GM18498 (cell line): ENCODE measurements at regions not wholly inside any gene's neighbourhood (a gene's known extent, or its start where the extent isn't known, plus 50 kb on each side); places are given as distances from the start of the nearest gene placed in this dataset.
"Not testable (repeated sequence)": the region's sequence is repeated elsewhere in the genome, so short reads cannot be mapped to it uniquely, and the experiment has no call there.

ENCODE experiments used
- ATAC-seq: cut with Tn5 transposase; IDR thresholded peaks from one replicate; pipeline ENCODE4 v1.9.1; 2021; ENCODE audit warnings: mild to moderate bottlenecking, moderate library complexity; ENCODE audit not compliant: unreplicated experiment

- ATAC-seq = no peak
Measured at GRCh38 chr3:137111497-137111896, 153.7 kb downstream of the IL20RB start.

GRCh38 chr3:137116619-137117018 is 158.8 kb downstream of the IL20RB start:
- ATAC-seq = no peak

DNA sequence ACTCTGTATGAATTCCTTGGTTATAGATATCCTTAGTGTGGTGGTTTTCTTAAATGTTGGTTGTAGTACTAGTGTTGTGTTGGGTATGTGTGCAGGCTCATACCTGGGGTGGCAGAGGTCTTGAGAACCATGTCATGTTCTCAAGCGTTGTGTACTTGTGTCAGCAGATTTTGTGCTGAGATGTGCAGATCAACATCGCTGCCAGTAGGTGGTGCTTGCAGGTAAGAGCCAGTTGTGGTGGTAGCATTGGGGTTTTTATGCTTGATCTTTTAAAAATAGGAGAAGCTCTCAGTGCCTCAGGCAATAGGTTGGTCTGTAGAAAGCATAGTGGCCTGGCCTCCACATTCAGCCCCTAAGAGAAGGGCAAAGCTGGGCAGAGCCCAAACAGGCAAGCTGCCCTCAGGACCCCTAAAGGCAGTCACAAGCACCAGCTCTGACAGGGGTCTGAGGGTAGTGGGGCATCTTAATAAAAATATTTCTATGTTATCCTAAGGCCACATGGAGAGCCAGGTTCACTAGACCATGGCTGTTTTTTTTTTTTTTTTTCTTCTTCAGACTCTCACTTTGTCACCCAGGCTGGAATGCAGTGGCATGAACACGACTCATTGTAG is 164.0 kb downstream of the IL20RB start:
- ATAC-seq = no peak

GRCh38 chr3:137131081-137131480 is 173.3 kb downstream of the IL20RB start:
- no peak for ATAC-seq

DNA sequence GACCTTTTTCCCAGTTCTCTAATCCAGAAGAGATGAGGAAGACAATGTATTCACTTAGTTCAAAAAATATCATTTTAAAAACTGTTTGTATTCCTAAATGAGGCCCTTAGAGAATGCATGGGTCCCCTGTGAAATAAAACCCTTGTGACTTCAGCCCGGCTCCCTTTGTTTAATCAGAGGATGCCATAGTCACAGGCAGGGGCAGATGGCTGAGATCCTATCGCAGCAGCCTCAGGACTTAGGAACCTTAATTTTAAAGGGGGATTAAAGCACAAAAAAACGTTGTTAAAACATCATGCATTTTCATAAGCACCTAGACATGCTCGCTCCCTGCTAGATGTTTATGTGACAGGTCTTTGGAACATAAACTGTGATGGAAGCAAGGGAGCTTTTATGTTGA is 176.6 kb downstream of the IL20RB start:
- no peak for ATAC-seq

GRCh38 chr3:137148406-137148805 is 190.6 kb downstream of the IL20RB start:
- ATAC-seq = no peak

GRCh38 chr3:137148917-137149316 is 191.1 kb downstream of the IL20RB start:
- ATAC-seq = no peak

GRCh38 chr3:137150825-137151224 is 193.0 kb downstream of the IL20RB start:
- ATAC-seq = no peak

GRCh38 chr3:137153046-137153445 is 195.3 kb downstream of the IL20RB start:
- ATAC-seq = not testable (repeated sequence)

DNA sequence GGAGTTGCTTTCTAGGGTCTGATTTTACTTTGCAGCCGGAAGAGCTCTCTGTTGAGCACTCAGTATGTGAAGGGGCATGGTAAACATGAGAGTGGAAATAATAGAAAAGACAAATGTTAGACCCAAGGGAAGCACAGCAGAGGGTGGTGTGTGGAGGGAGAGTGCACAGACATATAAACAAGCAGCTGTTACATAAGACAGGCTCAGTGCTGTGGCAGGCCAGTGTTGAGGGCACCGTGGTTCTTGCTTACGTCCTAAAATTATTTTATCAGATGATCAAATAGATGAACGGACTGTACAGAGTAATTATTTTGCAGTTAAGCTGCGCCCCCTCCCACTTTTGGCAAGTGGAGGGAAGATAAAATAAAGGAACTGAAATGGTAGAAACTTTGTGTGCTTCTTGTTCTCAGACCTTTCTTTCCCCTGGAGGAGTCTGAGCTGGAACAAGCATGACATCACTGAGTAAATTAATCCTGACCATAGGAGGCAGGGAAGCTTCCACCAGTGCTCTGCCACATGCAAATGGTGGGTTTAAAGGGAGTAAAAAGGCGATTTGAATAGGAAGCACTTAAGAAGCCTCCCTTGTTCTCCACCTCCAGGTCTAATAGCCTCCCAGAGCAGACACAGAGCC is 205.6 kb downstream of the IL20RB start:
- no peak for ATAC-seq

DNA sequence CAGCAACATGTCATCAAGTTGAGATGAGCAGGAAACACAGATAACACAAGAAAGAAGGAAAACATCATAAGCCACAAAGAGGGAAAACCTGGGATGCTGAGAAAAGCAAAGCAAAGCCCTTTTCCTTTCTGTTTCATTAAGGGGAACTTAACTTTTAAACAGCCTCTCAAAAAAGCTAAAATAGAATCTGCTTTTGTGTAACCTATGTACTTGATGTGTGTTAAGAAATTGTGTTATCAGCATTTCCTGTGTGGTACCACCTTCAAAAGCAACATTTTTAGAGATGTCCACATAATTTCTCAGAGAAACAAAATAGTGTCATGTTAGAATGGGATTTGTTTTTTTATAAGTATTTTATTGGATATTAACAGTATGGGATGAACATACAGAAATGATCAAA is 206.2 kb downstream of the IL20RB start:
- no peak for ATAC-seq

- ATAC-seq = no peak
Measured at GRCh38 chr3:137165117-137165806, 207.5 kb downstream of the IL20RB start.

DNA sequence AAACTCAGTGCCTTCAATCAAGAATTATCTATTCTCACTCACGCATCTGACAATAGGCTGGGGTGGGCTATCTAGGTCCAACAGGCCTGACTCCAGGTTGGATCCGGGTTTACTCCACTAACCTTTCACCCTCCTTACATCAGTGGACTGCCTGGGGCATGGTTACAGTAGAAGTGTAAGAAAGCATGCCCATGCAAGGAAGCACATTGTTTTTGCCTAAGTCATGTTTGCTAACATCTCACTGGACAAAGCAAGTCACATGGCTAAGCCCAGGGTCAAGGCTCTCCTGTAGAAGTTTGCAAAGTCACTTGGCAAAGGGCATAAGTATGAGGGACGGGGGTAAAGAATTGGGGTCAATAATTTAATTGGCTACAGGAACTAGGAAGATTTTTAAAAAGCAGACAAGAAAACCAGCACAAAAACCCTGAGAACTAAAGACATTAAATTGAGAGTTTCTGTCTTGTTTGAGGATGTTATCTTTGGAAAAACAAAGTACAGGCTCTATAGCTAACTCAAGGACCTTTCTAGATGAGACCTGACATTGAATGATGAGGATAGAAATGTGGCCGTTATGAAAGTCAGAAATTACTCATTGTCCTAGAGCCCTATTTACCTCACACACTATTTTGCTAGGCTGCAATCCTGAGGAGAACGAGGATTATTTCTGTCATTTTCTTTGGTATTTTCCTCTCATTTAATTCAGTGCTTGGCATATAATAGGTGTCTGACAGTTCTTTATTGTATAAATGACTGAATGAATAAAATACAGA is 214.2 kb downstream of the IL20RB start:
- ATAC-seq = no peak

DNA sequence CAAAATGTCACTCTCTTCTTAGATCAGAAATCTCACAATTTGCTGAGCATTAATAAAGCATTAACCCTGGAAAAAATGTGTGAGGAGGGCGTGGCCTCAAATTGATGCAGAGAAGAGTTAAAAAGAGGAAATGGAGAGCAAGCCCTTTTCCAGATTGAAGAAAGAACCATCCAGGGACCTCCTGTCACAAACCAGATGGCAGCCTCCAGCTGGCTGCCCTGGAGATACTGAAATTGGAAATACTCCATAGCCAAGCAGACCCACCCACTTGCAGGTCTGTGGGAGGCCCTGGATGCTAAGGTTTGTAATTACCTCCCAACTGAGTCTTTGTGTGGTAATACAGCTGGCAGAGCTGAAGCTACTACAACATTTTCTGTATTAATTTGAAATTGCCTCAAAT is 214.9 kb downstream of the IL20RB start:
- no peak for ATAC-seq

DNA sequence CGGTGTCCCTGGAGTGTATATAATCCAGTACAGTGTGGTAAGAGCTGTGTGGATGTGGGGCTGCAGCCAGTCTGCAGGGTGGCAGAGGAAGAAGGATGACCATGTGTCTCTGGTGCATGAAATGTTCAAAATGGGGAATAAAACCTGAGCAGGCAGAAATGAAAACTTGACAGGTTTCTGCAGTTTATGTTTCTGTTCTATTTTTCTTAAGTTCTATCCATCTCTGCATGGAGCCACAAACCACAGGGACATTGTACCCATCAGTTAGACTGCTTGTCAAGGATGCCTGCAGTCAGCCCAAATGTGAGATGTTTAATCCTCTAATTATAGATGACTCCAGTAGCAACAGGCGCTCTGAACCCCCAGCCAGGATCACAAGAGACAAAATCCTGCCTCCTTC is 216.7 kb downstream of the IL20RB start:
- ATAC-seq = no peak

- ATAC-seq = no peak
Measured at GRCh38 chr3:137180220-137180619, 222.4 kb downstream of the IL20RB start.

- ATAC-seq = no peak
Measured at GRCh38 chr3:137191133-137191923, 233.5 kb downstream of the IL20RB start.

GRCh38 chr3:137191951-137192350 is 234.2 kb downstream of the IL20RB start:
- no peak for ATAC-seq

- no peak for ATAC-seq
Measured at GRCh38 chr3:137194301-137194700, 236.5 kb downstream of the IL20RB start.

DNA sequence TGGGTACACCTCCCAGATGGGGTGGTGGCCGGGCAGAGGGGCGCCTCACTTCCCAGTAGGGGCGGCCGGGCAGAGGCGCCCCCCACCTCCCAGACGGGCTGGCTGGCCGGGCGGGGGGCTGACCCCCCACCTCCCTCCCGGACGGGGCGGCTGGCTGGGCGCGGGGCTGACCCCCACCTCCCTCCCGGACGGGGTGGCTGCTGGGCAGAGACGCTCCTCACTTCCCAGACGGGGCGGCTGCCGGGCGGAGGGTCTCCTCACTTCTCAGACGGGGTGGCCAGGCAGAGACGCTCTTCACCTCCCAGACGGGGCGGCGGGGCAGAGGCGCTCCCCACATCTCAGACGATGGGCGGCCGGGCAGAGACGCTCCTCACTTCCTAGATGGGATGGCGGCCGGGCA is 240.6 kb downstream of the IL20RB start:
- ATAC-seq = not testable (repeated sequence)

DNA sequence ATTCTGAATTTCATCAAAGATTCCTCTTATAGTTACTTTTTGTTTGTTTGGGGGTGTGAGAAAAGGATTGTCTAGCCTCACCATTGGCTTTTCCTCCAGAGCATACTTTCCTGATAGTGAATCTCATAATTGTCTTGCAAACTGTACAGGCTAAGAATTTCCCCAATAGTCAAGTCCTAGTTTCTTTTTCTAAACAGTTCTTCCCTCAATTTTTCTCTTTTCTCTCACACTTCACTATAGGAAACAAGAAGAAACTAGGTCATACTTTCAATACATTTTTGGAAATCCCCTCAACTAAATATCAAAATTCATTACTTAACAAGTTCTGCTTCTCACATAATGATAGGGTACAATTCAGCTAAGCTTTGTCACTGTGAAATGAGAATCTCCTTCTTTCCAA is 241.9 kb downstream of the IL20RB start:
- no peak for ATAC-seq
